ENCODE measurements at regions not wholly inside any gene's neighbourhood (a gene's known extent, or its start where the extent isn't known, plus 50 kb on each side); places are given as distances from the start of the nearest gene placed in this dataset.

DNA sequence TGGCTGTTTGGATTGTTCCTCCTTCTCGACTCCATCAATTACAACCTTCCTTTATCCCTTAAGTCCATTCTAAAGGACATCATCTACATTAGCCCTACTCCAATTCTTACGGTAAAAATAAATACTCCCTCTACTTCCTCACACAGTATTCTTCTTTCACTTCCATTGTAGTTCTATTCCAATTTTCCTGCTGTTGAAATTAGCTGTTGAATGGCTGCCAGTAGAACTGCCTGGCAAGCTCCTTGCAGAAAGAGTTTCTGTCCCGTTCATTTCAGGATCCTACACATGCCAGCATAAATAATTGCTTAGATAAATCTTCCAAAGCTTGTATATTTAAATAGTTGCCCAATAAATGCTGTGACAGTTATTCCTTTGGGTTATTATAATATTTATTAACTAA is 459.3 kb upstream of the TRIB2 start:
- in situ Hi-C loops (cut with HindIII; ENCODE audit: low pct_unique_long_range_greater_than_20kb, low sequenced_read_pairs) = no loop called here
- TF ChIP-seq JUND (IDR thresholded peaks at IDR 0.05; ENCODE audit: low read depth) = no peak
- DNase-seq (ENCODE audit: low read depth in 1 of 2, low spot score in 1 of 2) = no peak

DNA sequence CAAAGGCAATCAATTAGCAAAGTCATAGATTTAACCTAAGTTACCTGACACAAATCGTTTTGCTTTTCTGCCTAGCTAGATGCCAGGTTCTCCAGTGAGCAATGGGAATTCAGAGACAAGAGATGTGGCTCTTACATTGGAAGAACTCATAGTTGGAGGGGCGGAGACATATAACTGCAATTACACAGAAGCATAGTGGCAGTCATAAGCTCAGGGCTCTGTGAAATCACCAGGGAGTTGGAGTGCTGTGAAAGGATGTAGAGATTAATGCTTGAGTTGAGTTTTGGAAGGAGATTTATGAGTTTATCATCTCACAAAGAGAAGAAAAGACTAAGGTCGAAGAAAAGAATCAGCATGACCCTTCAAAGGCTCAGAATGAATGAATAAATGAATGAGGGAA is 457.2 kb upstream of the TRIB2 start:
- in situ Hi-C loops (cut with HindIII; ENCODE audit: low pct_unique_long_range_greater_than_20kb, low sequenced_read_pairs) = no loop called here
- no peak for TF ChIP-seq JUND (IDR thresholded peaks at IDR 0.05; ENCODE audit: low read depth)
- no peak for DNase-seq (ENCODE audit: low read depth in 1 of 2, low spot score in 1 of 2)

DNA sequence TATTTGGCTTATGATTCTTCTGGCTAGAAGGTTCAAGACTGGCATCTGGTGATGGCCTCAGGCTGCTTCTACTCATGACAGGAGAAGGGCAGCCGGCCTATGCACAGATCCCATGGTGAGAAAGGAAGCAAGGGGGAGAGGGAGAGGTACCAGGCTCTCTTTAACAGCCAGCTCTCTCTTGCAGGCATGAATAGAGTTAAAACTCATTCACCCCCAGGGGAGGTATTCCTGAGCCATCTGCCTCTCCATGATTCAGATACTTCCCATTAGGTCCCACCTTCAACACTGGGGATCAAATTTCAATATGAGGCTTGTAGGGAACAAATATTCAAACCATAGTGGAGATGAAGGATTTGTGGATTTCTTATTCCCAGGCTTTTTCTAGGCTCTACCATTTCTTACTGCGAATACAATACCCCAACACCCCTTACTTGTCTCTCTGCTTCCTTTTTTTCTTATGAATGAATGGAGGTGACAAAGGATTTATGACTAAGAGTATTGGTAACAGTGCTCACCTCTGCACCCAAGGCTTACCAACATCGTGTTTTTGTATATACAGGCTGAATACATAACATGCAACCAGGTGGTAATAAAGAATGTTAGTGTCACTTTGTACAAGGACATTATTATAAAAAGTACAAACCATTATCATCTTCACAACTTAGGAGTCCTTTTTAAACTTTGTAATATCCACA is 454.6 kb upstream of the TRIB2 start:
- TF ChIP-seq JUND (IDR thresholded peaks at IDR 0.05; ENCODE audit: low read depth) = no peak
- DNase-seq (ENCODE audit: low read depth in 1 of 2, low spot score in 1 of 2) = no peak
- in situ Hi-C loops (cut with HindIII; ENCODE audit: low pct_unique_long_range_greater_than_20kb, low sequenced_read_pairs) = no loop called here

DNA sequence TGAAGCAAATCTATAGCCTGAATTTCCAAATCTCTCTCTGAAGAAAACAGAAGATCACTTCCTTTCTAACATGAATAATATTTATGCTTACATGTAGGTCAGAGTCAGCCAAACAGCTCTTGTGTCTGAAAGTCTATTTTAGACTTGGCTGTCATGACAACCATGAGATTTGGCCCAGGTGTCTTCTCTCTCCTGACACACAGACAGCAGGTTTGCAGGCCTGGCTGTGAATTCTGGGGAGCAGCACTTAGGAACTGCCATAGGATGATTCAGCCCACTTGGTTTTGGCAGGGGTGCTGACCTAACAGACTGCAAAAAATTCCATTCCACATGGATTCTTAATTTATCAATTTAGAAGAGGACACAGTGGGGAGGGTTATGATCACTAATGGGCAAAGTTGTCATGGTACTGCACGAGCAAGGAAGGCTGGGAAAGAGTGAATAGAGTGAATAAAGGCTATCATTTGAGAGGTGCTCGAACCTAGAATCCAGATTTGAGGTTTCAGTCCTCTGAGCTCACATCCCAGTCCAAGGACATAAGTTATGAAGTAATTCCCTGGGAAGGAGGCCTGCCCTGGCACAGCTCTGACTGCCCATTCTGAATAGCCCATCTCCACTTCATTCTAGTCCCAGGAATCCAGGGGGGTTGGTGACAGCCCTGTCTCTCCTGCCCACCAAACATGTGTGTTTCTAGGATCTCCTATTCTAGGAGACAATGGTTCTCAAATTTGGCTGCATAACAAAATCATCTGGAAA is 453.9 kb upstream of the TRIB2 start:
- DNase-seq (ENCODE audit: low read depth in 1 of 2, low spot score in 1 of 2) = no peak
- no peak for TF ChIP-seq JUND (IDR thresholded peaks at IDR 0.05; ENCODE audit: low read depth)
- in situ Hi-C loops (cut with HindIII; ENCODE audit: low pct_unique_long_range_greater_than_20kb, low sequenced_read_pairs) = no loop called here

DNA sequence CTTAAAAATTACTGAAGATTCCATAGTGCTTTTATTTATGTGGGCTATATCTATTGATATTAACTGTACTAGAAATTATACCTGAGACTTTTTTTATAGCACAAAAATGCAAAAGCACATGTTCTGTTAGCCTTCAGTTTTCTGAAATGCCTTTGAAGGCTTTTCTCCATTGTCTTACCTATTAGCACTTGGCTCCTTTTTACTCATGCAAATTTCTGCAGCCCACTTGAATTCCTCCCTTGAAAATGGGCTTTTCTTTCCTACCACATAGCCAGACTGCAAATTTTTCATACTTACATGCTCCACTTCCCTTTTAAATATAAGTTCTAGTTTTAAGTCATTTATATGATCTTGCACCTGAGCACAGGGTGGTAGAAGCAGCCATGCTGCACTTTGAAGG is 453.0 kb upstream of the TRIB2 start:
- DNase-seq (ENCODE audit: low read depth in 1 of 2, low spot score in 1 of 2) = no peak
- TF ChIP-seq JUND (IDR thresholded peaks at IDR 0.05; ENCODE audit: low read depth) = no peak
- in situ Hi-C loops (cut with HindIII; ENCODE audit: low pct_unique_long_range_greater_than_20kb, low sequenced_read_pairs) = no loop called here

DNA sequence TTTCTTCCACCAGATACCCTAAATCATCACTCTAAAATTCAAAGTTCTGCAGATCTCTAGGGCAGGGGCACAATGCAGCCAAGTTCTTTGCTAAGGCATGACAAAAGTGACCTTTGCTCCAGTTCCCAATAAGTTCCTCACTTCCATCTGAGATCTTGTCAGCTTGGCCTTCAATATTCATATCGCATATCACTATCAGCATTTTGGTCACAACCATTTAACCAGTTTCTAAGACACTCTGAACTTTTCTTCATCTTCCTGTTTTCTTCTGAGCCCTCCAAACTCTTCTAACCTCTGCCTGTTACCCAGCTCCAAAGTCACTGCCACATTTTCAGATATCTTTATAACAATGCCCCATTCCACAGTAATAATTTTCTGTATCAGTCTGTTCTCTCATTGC is 452.6 kb upstream of the TRIB2 start:
- no peak for TF ChIP-seq JUND (IDR thresholded peaks at IDR 0.05; ENCODE audit: low read depth)
- in situ Hi-C loops (cut with HindIII; ENCODE audit: low pct_unique_long_range_greater_than_20kb, low sequenced_read_pairs) = no loop called here
- DNase-seq (ENCODE audit: low read depth in 1 of 2, low spot score in 1 of 2) = no peak

DNA sequence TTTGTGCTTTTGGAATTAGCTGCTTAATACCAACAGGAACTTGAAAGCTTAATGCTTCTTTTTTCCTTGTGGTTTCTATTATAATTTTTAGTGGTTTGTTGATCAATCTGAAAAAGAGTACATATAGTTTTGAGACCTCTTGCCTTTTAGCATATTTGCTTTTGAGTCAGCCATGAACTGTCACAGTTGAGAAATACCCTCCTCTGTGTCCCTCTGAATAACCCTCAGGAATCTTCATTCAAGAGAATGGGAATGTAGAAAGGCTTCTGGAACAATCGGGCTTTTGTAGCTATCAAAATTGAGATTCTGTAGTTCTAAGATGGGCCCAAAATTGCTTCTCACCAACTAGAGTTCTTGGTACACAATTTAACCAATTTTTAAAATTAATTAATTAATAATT is 451.1 kb upstream of the TRIB2 start:
- no peak for TF ChIP-seq JUND (IDR thresholded peaks at IDR 0.05; ENCODE audit: low read depth)
- no peak for DNase-seq (ENCODE audit: low read depth in 1 of 2, low spot score in 1 of 2)
- in situ Hi-C loops (cut with HindIII; ENCODE audit: low pct_unique_long_range_greater_than_20kb, low sequenced_read_pairs) = no loop called here

DNA sequence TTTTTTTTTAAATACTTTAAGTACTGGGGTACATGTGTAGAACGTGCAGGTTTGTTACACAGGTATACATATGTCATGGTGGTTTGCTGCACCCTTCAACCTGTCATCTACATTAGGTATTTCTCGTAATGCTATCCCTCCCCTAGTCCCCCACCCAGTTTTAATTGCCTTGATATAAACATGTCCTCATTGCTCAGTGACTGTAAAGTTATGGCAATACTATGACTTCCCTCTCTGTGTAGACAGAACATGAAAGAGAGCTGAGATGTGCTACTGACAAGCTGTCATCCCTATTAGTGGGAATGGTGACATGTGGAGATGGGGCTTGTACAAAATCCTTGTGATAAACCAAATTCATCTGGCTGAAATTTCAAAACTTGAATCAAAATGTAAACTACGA is 449.7 kb upstream of the TRIB2 start:
- no peak for DNase-seq (ENCODE audit: low read depth in 1 of 2, low spot score in 1 of 2)
- in situ Hi-C loops (cut with HindIII; ENCODE audit: low pct_unique_long_range_greater_than_20kb, low sequenced_read_pairs) = no loop called here
- no peak for TF ChIP-seq JUND (IDR thresholded peaks at IDR 0.05; ENCODE audit: low read depth)

DNA sequence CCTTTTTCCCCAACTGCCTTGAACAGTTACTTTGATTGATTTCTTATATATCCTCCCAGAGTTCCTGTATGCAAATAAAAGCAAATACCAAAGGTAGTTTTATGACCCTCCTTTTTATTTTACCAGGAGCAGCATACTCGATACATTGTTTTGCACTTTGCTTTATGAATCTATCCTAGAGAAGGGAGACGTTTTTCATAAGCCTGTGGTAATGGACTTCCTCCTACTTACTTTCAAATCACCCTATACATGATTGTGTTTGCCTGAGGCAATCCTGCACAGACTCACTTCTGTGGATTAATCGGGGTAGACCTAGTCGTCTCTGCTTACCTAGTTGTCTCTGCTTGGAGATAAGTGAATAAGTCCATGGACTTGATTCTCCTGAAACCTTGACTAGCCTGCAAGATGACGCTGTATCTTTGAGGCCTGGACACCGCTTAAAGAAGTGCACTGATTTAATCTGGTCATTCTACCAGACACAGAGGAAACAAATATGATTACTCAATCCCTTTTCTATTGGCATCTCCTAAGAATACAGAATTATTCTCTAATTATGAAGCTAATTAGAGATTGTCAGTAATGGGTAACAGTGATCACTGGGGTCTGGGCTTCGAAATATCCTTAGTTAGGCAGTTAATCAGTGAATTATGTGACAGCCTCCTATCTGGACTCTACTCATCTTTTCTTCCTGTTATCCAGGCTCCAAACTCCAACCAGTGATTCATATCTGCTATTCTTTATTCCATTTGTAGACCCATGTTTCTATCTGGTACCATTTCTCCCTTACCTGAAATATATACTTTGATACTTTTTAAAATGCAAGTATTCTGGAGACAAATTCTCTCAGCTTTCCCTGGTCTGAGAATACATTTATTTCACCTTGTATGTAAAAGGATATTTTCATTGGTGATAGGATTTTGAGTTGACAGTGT is 447.4 kb upstream of the TRIB2 start:
- DNase-seq (ENCODE audit: low read depth in 1 of 2, low spot score in 1 of 2) = no peak
- in situ Hi-C loops (cut with HindIII; ENCODE audit: low pct_unique_long_range_greater_than_20kb, low sequenced_read_pairs) = no loop called here
- TF ChIP-seq JUND (IDR thresholded peaks at IDR 0.05; ENCODE audit: low read depth) = no peak

DNA sequence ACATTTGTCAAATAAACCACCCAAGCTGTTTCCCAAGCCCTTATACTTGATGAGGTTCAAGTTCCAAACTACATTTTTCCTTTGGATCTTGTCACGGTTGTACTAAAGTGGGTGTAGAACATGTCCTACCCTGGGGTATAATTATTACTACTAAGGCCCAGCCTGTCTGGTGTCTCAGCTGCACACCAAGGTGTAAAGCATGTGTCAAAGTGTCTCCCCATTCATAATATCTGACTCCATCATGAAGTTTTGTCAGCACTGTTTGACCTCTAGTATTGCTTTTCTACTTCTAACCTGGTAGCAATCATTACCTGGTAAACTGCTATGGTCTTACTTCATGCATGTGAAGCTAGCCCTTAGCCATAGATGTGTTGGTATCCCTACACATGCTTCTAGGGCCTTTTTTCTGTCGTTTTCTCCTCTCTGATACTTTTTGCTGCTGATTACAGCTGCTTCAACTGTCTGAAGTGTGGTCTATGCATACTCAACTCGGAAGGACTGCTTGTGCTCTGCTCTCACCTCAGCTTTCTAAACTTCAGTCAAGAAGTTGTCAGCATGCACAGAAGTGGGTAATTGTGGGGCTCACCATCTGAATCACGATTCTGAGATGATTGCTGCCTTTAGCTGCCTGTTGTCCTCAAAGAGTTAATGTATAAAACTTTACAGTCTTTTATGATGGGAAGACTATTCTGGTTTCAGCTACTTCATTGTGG is 445.7 kb upstream of the TRIB2 start:
- no peak for TF ChIP-seq JUND (IDR thresholded peaks at IDR 0.05; ENCODE audit: low read depth)
- no peak for DNase-seq (ENCODE audit: low read depth in 1 of 2, low spot score in 1 of 2)
- in situ Hi-C loops (cut with HindIII; ENCODE audit: low pct_unique_long_range_greater_than_20kb, low sequenced_read_pairs) = no loop called here

DNA sequence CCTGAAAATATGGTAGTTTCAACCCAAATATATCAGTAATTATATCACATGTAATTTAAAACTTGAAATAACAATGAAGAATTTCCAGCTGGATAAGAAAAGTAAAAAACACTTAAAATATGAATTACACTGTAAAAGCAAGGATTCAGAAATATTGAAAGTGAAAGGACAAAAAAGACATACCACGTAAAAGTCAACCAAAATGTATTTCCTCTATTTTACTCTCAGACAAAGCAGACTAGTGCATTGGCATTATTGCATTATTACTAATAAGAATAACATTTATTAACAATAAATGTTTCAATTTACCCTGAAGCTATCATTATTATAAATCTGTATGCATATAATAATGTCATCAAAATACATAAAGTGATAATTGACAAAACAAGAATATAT is 445.1 kb upstream of the TRIB2 start:
- no peak for DNase-seq (ENCODE audit: low read depth in 1 of 2, low spot score in 1 of 2)
- in situ Hi-C loops (cut with HindIII; ENCODE audit: low pct_unique_long_range_greater_than_20kb, low sequenced_read_pairs) = no loop called here

DNA sequence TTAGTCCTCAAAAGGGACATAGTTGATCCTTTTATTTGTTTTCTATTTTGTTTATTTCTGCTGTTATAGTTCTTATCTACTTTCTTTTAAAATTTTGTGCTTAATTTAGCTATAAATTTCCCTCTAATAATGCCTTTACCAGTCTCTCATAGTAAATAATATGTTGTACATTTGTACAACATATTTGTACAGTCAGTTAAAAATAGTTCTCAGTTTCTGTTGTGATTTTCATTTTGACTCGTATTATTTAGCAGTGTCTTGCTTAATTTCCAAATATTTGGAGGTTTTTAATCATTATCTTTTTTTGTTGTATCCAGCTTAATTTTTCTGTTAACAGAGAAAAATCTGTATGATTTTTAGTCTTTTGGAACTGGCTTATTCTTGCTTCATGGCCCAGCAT is 443.6 kb upstream of the TRIB2 start:
- in situ Hi-C loops (cut with HindIII; ENCODE audit: low pct_unique_long_range_greater_than_20kb, low sequenced_read_pairs) = no loop called here
- TF ChIP-seq JUND (IDR thresholded peaks at IDR 0.05; ENCODE audit: low read depth) = no peak
- no peak for DNase-seq (ENCODE audit: low read depth in 1 of 2, low spot score in 1 of 2)

More for the DNA sequence above, 445.1 kb upstream of the TRIB2 start:
- TF ChIP-seq JUND (IDR thresholded peaks at IDR 0.05; ENCODE audit: low read depth) = no peak
